ENCODE measurements at regions not wholly inside any gene's neighbourhood (a gene's known extent, or its start where the extent isn't known, plus 50 kb on each side); places are given as distances from the start of the nearest gene placed in this dataset.
"Not testable (repeated sequence)": the region's sequence is repeated elsewhere in the genome, so short reads cannot be mapped to it uniquely, and the experiment has no call there.

- DNase-seq = no peak
Observed at GRCh38 chr6:168870982-168871381, 382.7 kb downstream of the THBS2 start.

DNA sequence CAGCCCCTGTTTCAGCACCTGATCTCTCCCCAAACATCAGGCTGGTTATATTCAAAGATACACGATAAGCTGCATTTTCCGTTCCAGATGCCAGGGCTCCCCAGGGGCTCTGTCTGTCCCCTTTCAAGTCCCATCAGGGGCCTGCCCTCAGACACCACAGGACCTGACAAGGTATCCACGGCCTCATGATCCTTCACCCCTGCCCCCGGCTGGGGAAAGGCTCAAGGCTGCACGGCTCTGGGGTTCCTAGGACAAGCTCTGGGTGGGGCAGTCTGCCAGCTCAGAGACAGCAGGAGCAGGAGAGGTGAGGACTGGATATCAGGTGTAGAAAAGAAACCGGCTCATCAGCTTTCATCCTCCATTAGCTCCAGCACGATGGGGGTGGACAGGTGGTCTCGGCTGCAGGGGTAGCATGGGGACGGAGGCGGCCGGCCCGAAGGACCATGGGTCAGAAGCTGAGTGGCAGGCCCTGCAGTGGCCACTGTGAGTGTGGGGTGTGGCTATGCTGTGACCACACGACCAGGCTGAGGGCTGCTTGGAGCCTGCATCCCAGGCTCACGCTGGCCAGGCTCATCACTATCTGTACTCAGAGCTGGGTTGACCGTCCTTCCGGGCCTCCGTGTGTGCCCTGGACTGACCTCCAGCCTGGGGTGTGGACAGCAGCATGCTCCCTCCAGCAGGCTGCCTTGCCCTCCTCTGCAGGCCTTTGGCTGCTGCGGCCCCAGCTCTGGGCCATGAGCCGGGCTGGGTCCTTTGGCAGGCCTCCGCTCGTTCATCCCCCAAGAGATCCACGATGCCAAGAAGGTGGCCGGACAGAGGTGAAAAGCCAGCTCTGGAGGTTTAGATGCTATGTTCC lies 386.2 kb downstream of the THBS2 start:
- DNase-seq = no peak

GRCh38 chr6:168866534-168866933 lies 387.1 kb downstream of the THBS2 start:
- no peak for DNase-seq

DNA sequence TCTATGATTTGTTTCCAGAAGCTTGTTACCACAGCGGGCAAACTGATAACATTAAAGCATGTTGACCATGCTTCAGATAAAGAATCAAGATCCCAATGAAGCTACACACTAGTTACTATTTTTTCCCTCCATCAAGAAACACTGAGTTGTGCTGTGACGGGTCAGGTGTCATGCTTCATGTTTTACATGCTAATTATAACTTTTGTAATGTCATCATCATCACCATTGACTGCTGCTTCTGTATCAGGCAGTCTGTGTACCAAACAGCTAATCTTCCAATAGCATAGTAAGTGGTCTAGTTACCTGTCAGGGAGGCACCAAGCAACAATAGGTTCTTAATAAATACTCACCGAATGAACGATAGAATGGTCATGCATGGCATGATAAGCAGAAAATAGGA lies 388.1 kb downstream of the THBS2 start:
- DNase-seq = no peak

GRCh38 chr6:168864541-168865460 lies 388.8 kb downstream of the THBS2 start:
- no peak for DNase-seq

GRCh38 chr6:168863467-168863866 lies 390.2 kb downstream of the THBS2 start:
- DNase-seq = no peak

- no peak for DNase-seq
Observed at GRCh38 chr6:168862346-168862980, 391.2 kb downstream of the THBS2 start.

- DNase-seq = no peak
Observed at GRCh38 chr6:168860987-168861386, 392.7 kb downstream of the THBS2 start.

GRCh38 chr6:168860341-168860740 lies 393.3 kb downstream of the THBS2 start:
- no peak for DNase-seq

GRCh38 chr6:168858926-168859325 lies 394.7 kb downstream of the THBS2 start:
- DNase-seq = no peak

GRCh38 chr6:168856914-168857313 lies 396.7 kb downstream of the THBS2 start:
- no peak for DNase-seq

GRCh38 chr6:168852376-168852884 lies 401.2 kb downstream of the THBS2 start:
- no peak for DNase-seq

DNA sequence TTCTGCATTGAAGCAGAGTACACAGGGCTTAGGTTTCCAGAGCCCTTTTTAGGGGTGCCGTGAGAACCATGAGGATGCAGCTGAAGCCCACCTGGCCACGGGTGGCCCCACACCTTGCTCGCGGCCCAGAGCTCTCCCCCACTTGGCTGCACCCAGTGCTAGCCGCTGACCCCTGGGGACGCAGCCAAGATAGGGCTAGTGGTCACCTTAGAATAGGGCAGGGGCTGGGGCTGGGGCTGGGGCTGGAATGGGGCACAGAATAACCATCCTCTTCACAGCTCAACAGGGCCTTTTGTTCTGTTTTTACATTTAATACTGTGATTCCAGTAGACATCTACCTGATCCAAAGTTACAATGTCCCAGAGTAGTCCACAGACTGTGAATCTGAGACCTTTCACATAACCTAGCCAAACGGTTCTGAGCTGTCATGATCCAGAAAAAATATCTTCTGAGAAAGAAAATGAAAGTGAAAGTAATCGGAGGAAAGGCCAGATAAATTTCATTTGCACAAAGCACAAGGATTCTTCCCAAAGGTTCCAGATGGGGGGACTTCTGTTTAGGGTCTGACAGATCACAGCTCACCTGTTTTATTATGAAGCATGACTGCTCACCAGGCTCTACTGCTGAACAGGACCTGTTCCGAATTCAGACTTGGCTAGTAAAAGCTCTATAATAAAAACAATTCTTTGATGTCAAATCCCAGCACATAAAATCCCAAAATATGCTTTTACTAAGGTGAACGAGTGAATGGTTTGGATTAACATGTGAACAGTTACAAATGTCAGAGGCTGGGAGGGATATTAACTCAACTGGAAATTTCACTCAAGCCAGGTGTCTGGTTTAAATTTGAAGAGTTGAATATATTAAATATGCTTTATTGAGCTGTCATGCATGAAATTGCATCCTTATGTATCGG lies 401.9 kb downstream of the THBS2 start:
- DNase-seq = no peak

GRCh38 chr6:168850027-168850736 lies 403.5 kb downstream of the THBS2 start:
- not testable (repeated sequence) for DNase-seq

GRCh38 chr6:168849459-168849858 lies 404.2 kb downstream of the THBS2 start:
- no peak for DNase-seq

DNA sequence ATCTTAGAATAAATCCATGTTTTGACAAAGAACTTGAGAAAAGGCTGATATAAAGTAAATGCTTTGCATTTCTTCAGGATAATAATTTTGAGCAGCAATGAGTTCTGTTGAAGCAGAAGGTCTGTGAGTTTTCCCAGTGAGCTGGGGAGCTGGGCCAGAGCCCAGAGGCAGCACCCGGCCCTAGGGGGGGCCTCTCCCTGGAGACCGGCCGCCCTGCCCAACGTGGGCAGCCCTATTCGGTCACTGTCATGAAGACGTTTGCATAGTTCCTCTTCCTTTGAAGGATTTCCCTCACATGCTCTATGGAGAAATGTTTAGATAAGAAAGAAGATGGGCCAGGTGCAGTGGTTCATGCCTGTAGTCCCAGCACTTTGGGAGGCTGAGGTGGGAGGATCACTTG lies 404.8 kb downstream of the THBS2 start:
- DNase-seq = no peak

DNA sequence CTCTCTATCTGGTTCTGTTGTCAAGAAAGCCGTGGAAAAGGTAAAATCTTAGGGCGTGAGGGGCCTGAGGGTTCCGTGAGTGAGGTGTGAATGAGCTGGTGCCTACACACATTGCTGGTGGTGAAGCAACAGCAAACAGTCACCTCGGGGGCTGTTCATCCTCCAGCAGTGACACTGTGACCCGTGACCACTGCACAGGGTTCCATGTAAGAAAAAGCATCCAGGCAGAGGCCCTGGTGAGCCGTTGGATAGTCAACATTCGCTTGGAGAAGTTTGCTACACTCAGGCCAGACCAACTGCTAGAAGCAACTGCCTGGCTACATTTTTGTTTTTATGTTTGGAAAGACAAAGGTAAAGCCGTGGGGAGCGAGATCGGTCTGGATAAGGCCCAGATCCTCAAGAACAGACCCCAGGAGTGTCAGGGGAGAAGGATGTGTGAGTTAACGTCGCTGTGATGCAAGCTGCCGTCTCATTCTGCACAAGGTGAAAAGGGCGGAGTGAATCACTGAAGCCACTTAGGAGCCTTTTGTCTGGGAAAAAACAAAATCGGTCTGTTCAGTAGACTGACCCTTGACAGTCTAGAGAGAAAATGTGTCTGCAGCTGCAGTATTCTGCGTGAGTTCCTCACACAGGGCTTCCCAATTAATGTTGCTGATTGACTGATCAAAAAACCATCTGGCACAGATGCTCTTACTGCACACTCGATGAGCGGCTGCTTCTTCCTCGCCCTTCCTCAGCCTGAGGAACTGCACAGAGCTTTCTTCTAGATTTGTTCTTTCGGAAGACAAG lies 404.0 kb downstream of the SMOC2 start:
- no peak for DNase-seq

GRCh38 chr6:168842632-168843212 lies 401.7 kb downstream of the SMOC2 start:
- not testable (repeated sequence) for DNase-seq

- no peak for DNase-seq
Observed at GRCh38 chr6:168841609-168842278, 400.8 kb downstream of the SMOC2 start.

All from SIG-M5 (cell line).